ENCODE measurements at regions not wholly inside any gene's neighbourhood (a gene's known extent, or its start where the extent isn't known, plus 50 kb on each side); places are given as distances from the start of the nearest gene placed in this dataset.
A peak's percentile ranks its signal among the peaks of the same experiment; 100 is the strongest.

GRCh38 chr12:24012528-24012927, 63.1 kb upstream of the SOX5 start (continued):
- TF ChIP-seq, protein P1, sequence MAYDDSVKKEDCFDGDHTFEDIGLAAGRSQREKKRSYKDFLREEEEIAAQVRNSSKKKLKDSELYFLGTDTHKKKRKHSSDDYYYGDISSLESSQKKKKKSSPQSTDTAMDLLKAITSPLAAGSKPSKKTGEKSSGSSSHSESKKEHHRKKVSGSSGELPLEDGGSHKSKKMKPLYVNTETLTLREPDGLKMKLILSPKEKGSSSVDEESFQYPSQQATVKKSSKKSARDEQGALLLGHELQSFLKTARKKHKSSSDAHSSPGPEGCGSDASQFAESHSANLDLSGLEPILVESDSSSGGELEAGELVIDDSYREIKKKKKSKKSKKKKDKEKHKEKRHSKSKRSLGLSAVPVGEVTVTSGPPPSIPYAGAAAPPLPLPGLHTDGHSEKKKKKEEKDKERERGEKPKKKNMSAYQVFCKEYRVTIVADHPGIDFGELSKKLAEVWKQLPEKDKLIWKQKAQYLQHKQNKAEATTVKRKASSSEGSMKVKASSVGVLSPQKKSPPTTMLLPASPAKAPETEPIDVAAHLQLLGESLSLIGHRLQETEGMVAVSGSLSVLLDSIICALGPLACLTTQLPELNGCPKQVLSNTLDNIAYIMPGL (CRISPR knock-in tag; IDR thresholded peaks at IDR 0.05): no peak

DNA sequence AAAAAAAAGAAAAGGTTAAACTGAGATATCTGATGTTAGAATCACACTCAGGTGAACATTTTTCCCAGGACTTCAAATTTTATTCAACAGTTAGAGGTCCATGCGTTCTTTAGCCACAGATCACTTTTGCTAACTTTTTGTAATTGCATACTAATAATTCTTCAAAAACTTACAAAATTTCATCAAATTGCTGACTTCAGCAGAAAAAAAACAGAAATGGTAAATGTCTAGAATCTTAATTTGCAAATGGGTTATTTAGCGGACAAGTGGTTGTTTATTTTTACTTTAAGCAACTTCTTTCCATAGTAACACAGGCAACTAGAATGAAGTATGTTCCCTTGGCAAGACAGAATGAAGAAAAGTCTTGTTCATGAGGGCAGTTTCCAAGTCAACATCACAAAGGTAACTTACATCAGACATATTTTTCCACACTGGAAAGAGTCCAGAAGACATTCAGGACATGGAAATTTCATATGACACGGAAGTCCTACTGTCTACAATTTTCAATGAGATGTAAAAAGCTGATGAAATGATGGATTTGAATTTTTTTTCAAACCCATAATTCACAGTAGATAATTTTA, 62.5 kb upstream of the SOX5 start:
- Histone ChIP-seq H3K4me2 (ENCODE audit: insufficient read depth, low read length) (no peak overlapping the region), H4K20me1 (replicated peaks; ENCODE audit: control insufficient read depth, insufficient read depth, low read length) (no peaks in the 10 kb centered on the region), H3K4me3 (no peak overlapping the region), H3K27ac (ENCODE audit: extremely low read depth, low read depth, low read length) (no peak overlapping the region), H3K4me1 (replicated peaks in 1 of 2; ENCODE audit: control insufficient read depth in 2 of 2, insufficient read depth in 2 of 2, low read length in 2 of 2) (no peaks in the 10 kb centered on the region), H3K9me1 (ENCODE audit: control insufficient read depth, insufficient read depth, low read length) (no peaks in the 10 kb centered on the region), H3K9me3 (replicated peaks; ENCODE audit: control insufficient read depth, insufficient read depth, low read depth, low read length) (no peaks in the 10 kb centered on the region), H2AFZ (ENCODE audit: low read depth, low read length) (no peak overlapping the region), H3K9ac (ENCODE audit: insufficient read depth in 1 of 2, low read depth in 2 of 2, low read length in 2 of 2) (no peak overlapping the region), H3K27me3 (ENCODE audit: control insufficient read depth in 2 of 2, insufficient read depth in 2 of 2, low read length in 2 of 2) (no peaks in the 10 kb centered on the region), H3K36me3 (ENCODE audit: control insufficient read depth, insufficient read depth, low read length) (no peaks in the 10 kb centered on the region), H3K79me2 (ENCODE audit: control insufficient read depth, insufficient read depth, low read length) (no peaks in the 10 kb centered on the region)
- ATAC-seq (no peak), FAIRE-seq (no peak), DNase-seq (ENCODE audit: extremely low read depth in 1 of 4, low spot score in 3 of 4) (no peak)
- TF ChIP-seq ZBTB8A (IDR thresholded peaks at IDR 0.05; ENCODE audit: partially characterized antibody) (no peak), ESRRA (IDR thresholded peaks at IDR 0.05; ENCODE audit: borderline replicate concordance, low read depth) (no peak), ZNF316 (IDR thresholded peaks at IDR 0.05) (peak; percentile 92), MAFG (tag; conservative IDR thresholded peaks at IDR 0.05) (peak; percentile 77), TAF9B (IDR thresholded peaks at IDR 0.05; ENCODE audit: partially characterized antibody) (no peak), NFIX (CRISPR knock-in tag; IDR thresholded peaks at IDR 0.05; ENCODE audit: low read depth) (no peak), MAFK (IDR thresholded peaks at IDR 0.05; ENCODE audit: low read length) (peak; percentile 94), MAFF (IDR thresholded peaks at IDR 0.05; ENCODE audit: low read length) (peak; percentile 91), C11orf30 (IDR thresholded peaks at IDR 0.05; ENCODE audit: low read depth) (peak; percentile 71), MAZ (CRISPR knock-in tag; conservative IDR thresholded peaks at IDR 0.05 in 1 of 2, IDR thresholded peaks at IDR 0.05 in 1 of 2) (no peak), GTF2B (IDR thresholded peaks at IDR 0.05; ENCODE audit: extremely low read depth, insufficient read length) (no peak), RHOXF2B (CRISPR knock-in tag; conservative IDR thresholded peaks at IDR 0.05) (no peak), SMARCA5 (IDR thresholded peaks at IDR 0.05) (no peak), HEY1 (CRISPR knock-in tag; IDR thresholded peaks at IDR 0.05; ENCODE audit: borderline replicate concordance) (no peak), KHSRP (IDR thresholded peaks at IDR 0.05) (no peak)
- TF ChIP-seq, protein P2, sequence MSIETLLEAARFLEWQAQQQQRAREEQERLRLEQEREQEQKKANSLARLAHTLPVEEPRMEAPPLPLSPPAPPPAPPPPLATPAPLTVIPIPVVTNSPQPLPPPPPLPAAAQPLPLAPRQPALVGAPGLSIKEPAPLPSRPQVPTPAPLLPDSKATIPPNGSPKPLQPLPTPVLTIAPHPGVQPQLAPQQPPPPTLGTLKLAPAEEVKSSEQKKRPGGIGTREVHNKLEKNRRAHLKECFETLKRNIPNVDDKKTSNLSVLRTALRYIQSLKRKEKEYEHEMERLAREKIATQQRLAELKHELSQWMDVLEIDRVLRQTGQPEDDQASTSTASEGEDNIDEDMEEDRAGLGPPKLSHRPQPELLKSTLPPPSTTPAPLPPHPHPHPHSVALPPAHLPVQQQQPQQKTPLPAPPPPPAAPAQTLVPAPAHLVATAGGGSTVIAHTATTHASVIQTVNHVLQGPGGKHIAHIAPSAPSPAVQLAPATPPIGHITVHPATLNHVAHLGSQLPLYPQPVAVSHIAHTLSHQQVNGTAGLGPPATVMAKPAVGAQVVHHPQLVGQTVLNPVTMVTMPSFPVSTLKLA (conservative IDR thresholded peaks at IDR 0.05): no peak
- ChIA-PET POLR2A (no interaction called here), CTCF (ENCODE audit: low intra/inter-chr PET ratio) (no interaction called here)
- in situ Hi-C loops (cut with MboI) (no loop called here), intact Hi-C loops (cut with micrococcal nuclease) (loop anchor here (5.0 kb wide), 1 partner anchor 585 kb away; no protein-coding TSS in a partner anchor)
- 50% methylated on average over 3 of the region's 3 CpGs for WGBS (ENCODE audit: insufficient coverage, low coverage, missing lambda C conversion rate)
- BruUV-seq (replicated peaks): no TSS peak
